HG02763 (cell line): ENCODE measurements at regions not wholly inside any gene's neighbourhood (a gene's known extent, or its start where the extent isn't known, plus 50 kb on each side); places are given as distances from the start of the nearest gene placed in this dataset.

ENCODE experiments used
- ATAC-seq: cut with Tn5 transposase; IDR thresholded peaks from one replicate; pipeline ENCODE4 v1.9.1; 2021; ENCODE audit warnings: mild to moderate bottlenecking, moderate library complexity; ENCODE audit not compliant: unreplicated experiment

GRCh38 chr12:107487011-107487680 lies 198.5 kb upstream of the PWP1 start:
- no peak for ATAC-seq

DNA sequence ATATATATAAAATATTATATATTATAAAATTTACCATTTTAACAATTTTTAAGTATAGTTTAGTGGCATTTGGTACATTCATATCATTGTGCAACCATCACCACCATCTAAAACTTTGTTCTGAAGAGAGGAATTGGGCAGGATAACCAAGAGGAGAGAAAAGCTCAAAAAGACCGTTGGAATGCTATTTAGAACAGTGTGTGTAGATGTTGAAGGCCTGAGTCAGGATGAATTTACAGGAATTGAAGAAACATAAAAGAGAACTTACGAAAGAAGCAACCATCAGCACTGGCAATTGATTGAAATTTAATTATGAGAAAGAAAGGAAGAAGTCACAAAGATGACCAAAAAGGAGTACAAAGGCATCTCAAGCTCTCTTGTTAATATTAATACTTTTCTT lies 196.9 kb upstream of the PWP1 start:
- no peak for ATAC-seq

- peak; percentile 52 for ATAC-seq
Measured at GRCh38 chr12:107490010-107490409, 195.6 kb upstream of the PWP1 start.

GRCh38 chr12:107491856-107492255 lies 193.7 kb upstream of the PWP1 start:
- ATAC-seq, result no peak

DNA sequence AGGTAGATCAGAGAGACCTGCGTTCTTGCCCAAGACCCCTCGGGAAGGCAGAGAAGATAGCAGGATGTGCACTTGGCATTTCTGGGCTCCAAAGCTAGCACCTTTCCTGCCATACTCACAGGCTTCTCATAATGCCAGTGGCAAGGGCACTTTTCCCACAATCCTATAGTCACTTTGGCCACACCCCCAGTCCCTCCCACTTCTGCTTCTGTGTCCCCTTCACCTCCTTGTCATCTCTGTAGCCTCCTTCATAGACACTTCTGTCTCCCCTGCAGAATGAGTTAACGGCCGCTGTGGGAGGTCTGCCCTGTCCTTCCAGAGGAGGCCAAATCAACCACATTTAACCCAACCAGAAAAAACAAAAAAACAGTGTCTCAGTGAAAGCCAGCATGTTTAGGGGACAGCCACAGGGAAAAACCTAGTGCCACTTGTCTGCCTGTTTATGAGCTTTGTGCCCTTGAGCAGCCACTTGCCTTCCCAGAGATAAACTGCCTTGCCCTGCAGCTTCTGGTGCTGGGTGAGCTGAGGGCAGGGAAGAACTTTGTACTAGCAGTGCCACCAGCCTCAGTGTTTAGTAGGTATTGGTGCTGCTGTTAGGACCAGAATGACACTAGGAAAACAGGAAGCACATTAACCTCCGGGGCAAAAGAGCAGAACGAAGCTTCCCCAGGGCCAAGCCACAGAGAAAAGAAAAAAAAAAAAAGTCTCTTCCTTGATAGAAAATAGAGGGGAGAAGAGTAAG lies 193.0 kb upstream of the PWP1 start:
- ATAC-seq, result no peak

- ATAC-seq, result no peak
Measured at GRCh38 chr12:107493135-107493494, 192.5 kb upstream of the PWP1 start.

- ATAC-seq, result no peak
Measured at GRCh38 chr12:107493666-107494065, 191.9 kb upstream of the PWP1 start.

GRCh38 chr12:107494331-107494730 lies 191.3 kb upstream of the PWP1 start:
- ATAC-seq, result no peak

GRCh38 chr12:107495604-107496003 lies 190.0 kb upstream of the PWP1 start:
- no peak for ATAC-seq

GRCh38 chr12:107497231-107497630 lies 188.4 kb upstream of the PWP1 start:
- no peak for ATAC-seq

DNA sequence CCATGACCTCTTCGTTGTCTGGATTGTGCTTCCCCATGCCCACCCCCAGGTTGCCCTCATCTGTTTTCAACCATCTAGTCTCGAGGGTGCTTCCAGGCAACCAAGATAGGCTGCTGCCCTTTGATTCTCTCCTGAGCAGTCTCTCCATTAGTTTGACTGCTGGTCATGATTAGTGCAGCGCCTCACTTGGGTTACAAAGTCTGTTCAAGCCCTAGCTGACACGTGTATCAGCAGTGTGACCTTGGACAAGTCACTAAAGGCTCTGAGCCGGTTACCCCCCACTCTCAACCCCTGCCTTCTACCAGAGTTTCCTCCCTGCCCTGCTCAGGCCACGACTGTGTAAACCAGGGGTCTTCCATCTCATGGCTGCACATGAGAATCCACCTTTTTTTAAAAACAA lies 185.3 kb upstream of the PWP1 start:
- ATAC-seq, result no peak

DNA sequence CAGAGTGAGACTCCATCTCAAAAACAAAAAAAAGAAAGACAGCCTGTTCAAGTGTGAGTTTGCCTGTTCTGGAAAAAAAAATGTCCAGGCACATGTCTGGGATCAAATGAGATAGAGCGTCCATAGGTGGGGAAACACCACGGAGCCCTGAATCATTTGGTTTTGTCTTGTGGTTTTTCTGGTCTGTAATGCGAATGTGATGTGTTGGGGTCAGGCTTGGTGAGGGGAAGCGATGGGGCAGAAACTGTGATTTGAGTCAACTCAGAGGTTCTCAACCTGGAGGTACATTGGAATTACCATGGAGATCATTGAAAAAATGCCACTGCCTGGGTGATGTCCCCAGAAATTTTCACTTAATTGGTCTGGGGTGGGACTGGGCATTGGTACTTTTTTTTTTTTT lies 183.9 kb upstream of the PWP1 start:
- no peak for ATAC-seq

DNA sequence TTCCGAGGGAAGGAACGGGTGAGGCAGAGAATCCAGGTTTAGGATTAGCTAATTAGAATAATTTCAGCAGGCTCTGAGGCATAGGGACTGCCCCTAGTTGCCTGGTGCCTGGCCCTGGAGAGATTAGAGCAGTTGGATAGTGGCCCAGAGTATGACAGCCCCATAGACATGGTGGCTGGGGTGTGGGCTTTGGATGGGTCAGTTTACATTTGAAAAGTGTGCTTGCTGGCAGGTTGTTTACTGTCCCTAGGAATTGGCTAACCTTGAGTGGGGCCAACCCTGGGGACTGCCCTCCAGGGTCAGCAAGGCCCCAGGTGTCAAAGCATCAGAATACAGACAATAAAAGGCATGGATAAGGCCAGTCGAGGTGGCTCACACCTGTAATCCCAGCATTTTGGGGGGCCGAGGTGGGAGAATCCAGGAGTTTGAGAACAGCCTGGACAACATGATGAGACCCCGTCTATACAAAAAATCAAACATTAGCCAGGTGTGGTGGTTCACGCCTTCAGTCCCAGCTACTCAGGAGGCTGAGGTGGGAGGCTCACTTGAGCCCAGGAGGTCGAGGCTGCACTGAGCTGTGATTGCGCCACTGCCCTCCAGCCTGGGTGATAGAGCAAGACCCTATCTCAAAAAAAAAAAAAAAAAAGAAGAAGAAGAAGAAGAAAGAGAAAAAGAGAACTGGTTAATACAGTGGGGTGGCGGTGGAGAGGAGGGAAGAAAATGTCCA lies 182.3 kb upstream of the PWP1 start:
- no peak for ATAC-seq

- no peak for ATAC-seq
Measured at GRCh38 chr12:107503887-107504885, 181.4 kb upstream of the PWP1 start.

DNA sequence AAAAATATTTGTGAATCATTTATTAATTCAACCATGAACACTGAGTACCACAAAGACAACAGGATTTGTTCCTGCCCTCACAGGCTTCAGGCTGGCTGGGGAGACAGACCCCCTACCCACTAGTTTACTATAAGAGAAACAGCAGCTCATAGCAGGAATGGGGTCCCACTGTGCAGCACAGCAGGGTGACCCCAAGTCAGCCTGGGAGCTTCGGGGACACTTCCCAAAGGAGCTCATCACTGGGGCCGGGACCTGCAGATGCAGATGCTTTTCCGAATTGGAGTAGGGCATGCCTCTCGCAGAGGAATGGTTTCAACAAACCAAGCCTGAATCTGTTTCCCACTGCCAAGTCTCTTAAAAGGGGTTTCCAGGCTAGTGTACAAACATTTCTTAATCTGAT lies 176.2 kb upstream of the PWP1 start:
- ATAC-seq, result no peak

- ATAC-seq, result no peak
Measured at GRCh38 chr12:107510211-107510610, 175.4 kb upstream of the PWP1 start.

DNA sequence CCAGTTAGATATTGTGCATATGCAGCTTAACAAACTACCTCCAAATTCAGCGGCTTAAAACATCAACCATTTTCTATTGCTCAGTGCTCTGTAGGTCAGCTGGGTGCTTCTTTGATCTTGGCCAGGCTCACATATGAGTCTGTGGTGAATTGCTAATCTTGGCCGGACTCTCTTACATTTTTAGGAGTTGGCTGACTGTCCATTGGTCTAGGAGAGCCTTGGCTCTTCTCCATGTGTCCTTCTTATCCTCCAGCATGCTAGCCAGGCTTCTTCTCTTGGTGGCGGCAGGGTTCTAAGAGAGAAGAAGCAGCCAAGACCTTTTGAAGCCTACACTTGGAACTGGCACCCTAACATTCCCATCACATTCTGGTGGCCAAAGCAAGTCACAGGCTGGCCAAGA lies 174.3 kb upstream of the PWP1 start:
- no peak for ATAC-seq

DNA sequence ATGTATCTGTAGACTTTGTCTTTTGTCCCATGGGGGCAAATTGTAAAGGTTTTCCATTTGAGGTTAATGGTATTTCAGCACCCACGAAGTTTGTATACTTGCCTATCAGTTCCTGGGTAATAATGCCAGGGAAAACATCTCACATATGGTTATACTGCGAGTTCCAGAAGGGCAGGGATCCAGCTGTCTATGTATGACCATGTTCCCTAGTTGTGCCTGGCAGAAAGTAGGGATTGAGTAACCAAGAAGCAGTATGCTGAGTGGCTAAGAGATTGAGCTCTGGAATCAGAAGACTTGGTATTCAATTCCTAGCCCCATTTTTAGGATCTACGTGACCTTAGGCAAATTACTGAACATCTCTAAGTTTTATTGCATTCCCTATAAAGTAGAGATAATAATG lies 173.2 kb upstream of the PWP1 start:
- no peak for ATAC-seq

GRCh38 chr12:107513184-107513583 lies 172.4 kb upstream of the PWP1 start:
- ATAC-seq, result no peak

DNA sequence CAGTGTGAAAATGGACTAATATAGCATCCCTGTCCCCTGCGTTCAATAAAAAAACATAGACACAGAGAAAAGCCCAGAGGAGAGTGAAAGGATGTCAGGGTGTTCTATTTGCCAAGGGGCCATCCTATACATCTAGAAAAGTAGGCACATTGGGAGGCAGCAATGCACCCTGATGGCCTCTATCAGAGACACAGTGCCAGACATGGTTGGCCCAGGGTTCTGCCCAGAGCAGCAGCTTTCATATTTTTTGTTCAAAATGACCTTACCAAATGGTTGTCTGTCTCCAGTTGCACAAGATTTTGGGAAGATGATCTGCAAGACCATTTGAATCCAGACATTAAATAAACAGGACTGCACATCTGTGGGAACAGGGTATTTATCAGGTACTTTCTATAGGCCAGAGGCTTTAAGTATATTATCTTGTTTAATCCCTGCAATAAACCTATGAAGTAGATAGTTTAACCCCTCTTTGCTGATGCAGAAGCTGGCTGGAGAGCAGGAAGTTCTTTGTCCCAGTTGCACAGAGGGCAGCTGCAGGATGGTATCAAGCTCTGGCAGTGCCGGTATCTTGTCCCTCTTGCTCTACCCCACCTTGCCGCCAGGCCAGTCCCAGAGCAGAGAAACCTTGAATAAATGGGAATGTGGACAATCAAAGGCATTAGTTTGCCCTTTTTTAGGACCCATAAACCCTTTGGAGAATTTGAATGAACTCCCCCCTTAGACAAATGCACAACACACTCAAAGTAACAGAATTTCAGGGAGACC lies 171.8 kb upstream of the PWP1 start:
- ATAC-seq, result no peak
